HG02970 (cell line): ENCODE measurements at regions not wholly inside any gene's neighbourhood (a gene's known extent, or its start where the extent isn't known, plus 50 kb on each side); places are given as distances from the start of the nearest gene placed in this dataset.
"Not testable (repeated sequence)": the region's sequence is repeated elsewhere in the genome, so short reads cannot be mapped to it uniquely, and the experiment has no call there.

Experiments used
- ATAC-seq: cut with Tn5 transposase; IDR thresholded peaks from one replicate; pipeline ENCODE4 v1.9.1; 2021; ENCODE audit warnings: mild to moderate bottlenecking, moderate library complexity, moderate number of reproducible peaks; ENCODE audit not compliant: unreplicated experiment, low FRiP score

DNA sequence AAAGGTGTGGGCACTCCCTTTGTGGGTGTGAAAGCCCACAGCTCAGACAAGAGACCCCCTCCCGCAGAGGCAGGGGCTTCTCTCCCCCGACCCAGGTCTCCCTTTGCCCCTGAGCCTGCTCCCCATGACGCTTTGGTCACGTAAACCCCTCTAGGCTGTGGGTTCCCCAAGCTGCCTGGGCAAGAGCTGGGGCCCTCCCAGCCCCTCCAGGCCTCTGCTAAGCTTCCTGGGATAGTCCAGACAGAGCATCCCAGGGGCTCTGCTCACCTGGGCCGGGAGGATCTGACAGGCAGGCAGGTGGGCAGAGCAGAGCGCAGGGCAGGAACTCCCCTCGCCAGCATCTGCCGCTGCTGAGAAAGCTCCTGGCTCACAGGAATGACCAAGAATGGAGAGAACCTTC is 177.3 kb downstream of the BANP start:
- ATAC-seq: no peak

DNA sequence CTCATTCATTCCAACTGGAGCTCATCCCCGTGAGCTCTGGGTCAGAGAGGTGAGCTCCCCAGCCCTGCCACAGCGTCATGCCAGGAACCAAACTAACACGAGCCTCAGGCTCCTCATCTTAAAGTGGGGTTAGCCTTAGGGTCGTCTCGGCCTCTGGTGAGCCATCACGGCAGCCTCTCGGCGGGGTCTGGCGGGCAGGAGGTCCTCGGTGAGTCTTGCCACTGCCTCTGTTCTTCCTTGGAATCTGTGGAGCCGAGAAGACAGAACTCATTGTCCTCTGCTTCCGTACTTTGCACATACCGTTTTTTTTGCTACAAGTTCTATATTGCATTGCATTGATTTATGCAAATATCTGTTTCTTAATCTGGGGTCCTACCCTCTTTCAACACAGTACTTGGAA is 177.9 kb downstream of the BANP start:
- ATAC-seq: not testable (repeated sequence)

DNA sequence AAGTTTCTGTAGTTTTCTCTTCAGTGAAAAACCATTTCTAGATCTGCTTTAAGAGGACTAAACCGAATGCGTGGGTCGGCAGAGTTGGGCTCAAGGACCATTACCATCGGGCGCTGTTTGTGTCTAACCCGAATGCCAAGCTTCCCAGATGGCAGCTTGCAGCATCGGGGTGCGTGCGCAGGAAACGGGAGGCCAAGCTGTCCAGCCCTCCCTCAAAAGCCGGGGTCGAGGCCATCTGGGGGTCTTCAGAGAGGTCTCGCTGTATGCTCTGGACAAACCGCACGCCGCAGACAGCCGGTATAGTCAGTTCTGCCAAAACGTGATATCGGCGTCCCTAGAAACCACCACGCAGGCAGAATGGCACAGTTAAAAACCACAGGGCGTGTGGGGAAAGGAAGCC is 178.8 kb downstream of the BANP start:
- no peak for ATAC-seq

DNA sequence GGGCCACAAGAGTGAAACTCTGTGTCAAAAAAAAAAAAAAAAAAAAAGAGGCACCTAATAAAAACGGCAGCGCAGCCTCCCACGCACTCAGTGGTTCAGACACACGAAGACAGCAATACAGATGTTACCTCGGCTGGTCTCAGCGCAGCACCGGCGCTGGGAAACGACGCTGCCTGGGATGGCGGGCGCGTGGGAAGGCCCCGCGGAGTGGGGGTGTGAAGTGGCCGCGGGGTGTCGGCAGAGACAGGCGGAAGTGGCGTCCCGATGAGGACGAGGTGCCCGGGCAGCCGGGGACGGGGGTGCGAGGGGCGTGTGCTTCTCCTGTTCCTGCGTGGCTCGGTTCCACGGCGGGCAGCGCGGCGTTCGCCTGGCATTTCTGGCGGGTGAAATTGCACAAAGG is 179.4 kb downstream of the BANP start:
- no peak for ATAC-seq

DNA sequence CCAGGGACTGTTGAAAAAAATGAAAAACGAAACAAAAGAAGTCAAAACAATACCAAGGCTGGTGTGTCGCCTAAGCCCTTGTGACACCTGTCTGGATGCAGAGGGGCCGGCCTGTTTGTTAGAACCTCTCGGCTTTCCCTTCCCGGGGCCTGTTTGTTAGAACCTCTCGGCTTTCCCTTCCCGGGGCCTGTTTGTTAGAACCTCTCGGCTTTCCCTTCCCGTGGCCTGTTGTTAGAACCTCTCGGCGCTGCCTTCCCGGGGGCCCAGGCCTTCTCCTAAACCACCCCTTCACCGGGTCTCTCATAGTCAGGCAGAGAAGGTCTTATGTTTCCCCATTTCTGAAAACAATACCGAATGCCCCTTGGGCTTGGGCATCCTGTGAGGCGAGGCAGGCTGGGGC is 180.0 kb downstream of the BANP start:
- ATAC-seq: no peak

DNA sequence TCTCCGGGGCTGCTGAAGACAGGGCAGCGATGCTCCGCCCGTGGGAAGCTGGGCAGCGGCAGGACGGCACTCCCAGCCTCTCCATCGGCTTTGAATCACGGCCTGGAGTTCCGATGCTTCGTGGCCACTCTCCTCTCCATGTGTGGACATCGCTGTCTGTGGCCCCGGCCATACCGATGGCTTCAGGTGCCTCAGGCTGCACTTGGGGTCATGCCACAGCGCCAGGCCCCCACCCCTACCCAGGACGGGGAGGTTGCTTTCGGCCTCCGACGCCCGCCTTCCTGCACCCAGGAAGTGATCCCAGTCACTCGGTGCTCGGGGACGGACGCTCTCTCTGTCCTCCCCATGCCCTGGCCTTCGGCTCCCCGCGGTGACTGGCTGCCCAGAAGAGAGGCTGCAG is 180.7 kb downstream of the BANP start:
- no peak for ATAC-seq

DNA sequence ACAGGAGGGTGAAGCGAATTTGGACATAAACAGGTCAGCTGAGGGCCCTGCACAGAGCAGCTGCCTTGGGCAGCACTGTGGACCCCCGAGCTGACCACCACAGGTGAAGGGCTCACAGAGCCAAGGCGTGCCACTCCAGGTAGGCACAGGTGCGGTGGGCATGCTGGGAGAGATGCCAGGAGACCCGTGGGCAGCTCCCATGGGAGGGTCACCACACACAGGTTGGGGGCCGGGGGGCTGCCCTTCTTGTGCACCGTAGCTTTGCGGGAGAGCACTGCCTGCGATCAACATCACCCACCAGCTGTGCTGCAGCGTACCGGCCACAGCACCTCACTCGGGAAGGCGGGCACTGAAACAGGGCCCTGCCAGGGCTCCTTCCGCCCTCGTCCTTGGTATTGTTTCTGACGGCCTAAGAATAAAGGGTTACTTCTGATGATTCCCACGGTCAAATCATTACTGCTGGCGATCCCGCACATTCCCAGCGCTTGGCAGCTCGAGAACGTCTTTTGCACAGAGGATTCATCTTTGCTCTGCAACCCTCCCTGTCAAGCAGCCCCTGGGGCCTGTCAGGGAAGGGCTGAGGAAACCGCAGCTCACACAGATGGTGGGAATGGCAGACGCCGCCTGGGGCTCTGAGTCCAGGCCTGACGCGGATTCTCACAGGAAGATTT is 181.7 kb downstream of the BANP start:
- no peak for ATAC-seq

DNA sequence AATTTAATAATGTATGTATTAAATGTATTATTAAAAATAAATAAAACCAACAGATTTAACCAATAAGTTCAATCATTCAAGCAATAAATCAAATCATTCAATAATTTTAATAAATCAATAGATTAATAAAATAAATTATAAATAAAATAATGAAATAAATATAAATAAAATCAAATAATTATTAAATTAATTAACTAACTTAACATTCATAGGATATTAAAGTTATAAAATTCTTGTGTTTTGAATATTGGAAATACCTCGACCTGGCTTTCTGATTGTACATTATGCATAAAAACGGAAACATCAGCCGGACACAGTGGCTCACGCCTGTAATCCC is 182.2 kb downstream of the BANP start:
- no peak for ATAC-seq

DNA sequence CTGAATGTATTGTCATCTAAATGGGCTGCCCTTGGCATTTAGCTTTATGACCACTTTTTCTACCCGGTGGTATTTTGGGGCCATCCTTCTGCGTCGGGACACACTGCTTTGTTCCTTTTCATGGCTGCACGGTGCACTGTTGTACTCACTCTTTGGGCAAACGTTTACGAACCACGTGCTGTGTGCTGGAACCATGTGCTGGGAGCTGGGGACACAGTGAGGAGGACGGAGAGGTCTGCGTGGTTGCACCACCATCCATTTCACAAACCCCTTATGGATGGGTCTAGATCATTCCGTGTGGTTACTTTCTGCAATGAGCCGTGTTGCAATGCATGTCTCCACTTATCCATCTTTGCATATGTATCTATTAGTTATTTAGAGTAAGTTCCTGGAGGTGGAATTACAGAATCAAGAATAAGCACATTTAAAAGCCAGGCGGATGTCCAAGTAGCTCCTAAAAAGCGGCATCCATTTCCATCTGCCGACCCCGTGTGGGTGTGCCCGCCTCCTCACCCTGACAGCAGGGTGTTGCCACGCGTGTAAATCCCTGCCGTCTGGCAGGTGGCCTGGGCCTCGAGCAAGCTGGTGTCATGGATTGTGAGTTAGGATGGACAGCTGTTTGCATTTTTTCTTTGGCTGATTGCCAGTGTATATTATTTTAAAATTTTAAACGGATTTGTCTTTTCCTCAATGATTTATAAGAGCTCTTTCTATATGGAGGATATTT is 183.1 kb downstream of the BANP start:
- not testable (repeated sequence) for ATAC-seq

DNA sequence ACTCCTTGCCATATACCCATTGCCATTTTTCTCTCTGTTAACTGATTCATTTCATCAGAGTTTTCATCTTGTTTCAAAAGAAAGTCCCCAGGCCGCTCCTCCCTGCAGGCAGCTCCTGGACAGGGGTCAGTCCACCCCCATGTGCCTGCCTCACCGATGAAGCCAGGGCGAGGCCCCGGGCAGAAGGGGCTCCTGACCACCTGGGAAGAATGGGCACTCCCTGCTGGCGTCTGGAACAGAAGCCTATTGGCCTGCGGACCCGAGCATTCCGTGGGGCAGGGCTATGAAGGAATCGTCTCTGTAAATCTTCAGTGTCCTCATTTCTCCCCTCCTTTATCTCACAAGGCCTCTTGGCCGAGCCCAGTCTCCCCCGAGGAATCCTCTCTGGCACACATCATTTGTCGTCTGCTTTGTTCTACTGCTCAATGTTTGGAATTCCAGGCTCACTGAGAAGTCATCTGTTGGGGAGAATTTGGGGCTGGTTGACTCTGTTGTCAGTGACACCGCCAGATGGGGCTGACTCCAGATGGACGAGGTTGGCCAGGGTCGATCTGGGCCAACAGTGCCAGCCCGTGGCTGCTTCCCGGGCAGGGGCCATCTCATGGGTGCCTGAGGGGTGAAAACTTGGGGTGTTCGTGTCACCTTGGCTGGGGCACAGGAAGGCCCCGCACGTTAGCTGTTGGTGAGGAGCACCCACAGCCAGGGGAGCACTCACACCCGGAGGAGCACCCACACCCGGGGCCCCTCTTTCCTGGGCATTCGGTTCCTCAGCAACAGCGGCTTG is 183.9 kb downstream of the BANP start:
- not testable (repeated sequence) for ATAC-seq

DNA sequence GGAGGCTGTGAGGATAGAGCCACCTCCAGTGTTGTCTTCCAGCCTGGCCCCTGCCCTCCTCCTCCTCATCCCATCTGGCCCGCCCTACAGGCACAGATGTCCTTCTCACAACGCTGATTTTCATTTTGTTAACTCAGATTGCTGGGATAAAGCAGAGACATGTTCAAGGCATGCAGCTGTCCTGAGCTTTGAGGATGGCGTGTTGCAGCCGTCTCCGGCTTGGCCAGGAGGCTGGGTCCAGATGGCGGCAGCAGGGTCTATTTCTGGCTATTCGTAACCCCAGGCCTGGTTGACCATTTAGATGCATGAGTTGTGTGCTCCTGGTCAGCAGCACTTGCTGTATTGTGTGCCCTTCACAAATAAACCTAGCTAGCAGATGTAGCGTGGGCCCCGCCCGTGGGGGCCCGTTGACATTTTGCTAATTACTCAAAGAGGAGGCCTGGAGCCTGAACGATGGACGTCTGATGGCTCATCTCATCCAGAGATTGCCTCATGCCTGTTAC is 185.0 kb downstream of the BANP start:
- not testable (repeated sequence) for ATAC-seq

DNA sequence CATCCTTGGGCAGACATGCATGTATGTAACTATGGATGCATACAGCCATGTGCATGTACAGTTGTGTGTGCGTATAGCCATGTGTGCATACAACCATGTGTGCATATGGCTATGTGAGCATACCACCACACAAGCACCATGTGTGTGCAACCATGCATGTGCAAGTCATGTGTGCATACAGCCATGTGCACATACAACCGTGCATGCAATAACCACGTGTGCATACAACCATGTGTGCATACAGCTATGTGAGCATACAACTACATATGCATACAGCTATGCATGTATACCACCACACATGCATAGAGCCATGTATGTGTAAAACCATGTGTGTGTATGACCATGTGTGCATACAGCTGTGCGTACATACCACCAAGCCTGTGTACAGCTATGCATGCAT is 185.7 kb downstream of the BANP start:
- not testable (repeated sequence) for ATAC-seq

DNA sequence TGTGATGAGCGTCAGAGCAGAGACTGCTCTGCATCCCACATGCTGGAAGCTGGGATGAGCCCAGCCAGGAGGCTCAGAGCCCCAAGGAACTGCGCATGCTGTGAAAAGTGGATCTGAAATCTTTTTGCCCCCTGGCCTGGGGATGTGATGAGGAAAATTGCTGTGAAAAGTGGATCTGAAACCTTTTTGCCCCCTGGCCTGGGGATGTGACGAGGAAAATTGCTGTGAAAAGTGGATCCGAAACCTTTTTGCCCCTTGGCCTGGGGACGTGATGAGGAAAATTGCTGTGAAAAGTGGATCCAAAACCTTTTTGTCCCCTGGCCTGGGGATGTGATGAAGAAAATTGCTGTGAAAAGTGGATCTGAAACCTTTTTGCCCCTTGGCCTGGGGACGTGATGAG is 187.9 kb downstream of the BANP start:
- ATAC-seq: not testable (repeated sequence)

DNA sequence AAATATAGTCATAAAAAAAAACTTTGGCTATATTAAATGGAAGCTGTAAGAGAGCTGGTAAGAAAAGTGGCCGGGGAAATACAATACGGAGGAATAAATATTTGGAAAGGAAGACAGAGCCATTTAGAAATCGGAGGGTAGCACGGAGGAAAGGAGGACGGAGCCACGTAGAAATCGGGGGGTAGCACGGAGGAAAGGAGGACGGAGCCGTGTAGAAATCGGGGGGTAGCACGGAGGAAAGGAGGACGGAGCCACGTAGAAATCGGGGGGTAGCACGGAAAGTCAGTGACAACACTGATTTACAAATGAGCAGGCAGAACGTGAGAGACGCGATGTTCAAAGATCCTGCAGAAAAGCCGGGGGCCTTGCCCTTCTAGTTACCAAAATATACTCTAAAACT is 189.0 kb downstream of the BANP start:
- not testable (repeated sequence) for ATAC-seq

DNA sequence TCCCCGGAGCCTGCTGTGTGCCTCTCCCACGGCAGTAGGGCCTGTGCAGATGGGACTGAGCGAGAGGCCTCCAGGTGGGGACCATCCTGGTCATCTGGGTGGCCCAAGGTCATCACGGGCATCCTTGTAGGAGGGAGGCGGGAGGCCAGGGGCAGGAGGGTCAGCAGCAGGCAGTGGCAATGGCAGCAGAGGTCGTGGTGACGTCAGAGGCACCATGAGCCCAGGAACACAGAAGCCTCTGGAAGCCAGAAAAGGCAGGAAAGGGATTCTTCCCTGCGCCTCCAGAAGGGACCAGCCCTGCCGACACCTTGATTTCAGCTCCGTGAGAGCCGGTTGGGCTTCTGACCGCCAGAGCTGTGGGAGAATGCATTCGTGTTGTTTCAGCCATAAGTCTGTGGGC is 190.3 kb downstream of the BANP start:
- no peak for ATAC-seq

DNA sequence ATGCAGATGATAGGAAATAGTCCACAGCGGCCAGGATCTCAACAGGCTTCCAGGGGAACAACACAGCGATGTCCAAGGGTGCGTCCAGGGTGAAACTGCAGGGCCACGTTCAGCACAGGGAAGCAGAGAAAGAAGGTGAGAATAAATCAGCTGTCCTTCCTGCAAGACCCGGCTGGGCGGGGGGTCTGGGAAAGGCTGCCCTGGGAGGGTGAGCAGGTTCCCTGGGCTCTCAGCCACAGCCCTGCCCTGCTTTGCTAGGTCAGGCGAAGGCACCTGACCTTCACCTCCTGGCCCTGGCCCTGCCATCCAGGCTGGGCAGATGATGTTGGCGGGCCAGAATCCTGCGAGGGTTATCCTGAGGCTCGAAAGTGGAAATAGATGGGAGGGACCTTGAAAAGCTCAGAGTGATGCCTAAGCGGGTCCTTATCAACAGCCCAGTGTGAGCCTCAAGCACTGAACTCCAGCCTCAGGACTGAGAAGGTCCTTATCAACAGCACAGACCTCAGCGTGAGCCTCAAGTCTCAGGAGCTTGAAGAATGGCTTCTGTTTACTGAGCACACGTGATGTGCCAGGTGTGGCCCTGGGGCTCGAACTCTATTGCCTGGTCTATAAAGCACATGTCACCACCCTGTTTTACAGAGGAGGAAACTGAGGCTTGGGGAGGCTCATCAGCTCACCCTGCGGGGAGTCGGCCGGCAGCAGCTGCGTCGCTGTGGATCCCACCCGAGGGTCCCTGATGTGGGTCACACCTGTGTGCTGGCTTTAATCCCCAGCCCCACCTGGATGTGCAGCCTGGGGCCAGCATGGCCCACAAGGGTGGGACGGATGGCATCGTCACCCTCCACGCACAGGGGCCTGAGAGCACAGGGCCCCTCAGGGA is 191.1 kb downstream of the BANP start:
- ATAC-seq: not testable (repeated sequence)

DNA sequence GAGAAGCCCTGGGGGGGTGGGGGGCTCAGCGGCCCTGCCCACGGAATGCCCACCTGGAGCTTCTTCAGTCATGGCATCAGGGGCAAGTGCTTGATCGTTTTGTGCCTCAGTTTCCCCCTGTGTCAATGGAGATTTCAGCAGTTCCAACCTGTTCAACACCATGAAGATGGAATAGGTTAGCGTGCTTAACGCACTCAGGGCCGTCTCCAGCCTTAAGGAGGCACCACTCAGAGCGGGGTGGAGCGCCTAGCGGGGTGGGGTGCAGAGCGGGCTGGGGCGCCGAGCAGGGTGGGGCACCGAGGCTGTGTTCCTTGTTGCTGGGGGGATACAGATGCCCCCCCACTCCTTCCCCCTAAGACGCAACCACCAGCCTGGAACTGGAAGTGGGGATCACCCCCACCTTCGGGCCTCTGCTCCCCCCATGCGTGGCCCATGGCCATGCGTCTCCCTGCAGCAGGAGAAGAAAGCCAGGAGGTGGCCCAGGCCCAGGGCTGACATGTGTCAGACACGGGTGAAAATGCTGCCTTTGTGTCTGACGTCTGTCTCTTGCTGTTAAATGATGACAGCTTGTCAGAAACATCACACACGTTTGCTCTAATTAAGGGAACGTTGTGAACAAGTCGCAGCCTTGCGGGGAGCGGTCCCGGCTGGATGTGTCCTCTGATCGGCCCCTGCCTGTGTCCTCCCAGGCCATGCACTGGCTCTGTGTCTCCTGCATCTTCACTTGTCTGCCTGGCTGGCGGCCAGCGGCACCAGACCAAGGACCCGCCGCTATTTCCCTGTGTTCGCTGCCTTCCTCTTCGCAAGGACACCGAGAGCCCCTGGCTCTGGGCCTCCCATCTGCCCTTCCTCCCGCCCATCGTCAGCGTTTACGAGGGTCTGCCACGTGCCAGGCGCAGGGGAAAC is 192.1 kb downstream of the BANP start:
- not testable (repeated sequence) for ATAC-seq

DNA sequence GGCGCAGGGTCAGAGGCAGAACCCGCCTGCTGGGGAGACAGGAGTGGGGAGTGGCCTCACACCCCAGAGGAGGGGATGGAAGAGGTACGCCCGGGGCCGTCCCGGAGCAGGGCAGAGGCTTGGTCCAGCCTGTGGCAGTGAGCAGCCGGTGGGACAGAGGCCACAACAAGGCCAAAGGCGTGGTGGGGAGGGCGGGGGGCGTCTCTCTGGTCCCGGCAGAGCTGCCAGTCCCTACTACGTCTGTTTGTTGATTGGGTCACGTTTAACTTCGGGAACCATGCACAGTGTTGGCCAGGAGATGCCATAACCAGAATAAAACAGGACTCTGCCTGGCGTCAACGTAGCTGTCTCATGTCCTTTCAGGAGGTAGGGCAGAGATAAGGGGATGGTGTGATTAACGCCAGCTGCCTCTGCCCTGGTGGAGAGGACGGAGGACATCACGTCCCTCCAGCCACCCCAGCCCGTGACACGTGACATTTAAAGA is 192.8 kb downstream of the BANP start:
- no peak for ATAC-seq

DNA sequence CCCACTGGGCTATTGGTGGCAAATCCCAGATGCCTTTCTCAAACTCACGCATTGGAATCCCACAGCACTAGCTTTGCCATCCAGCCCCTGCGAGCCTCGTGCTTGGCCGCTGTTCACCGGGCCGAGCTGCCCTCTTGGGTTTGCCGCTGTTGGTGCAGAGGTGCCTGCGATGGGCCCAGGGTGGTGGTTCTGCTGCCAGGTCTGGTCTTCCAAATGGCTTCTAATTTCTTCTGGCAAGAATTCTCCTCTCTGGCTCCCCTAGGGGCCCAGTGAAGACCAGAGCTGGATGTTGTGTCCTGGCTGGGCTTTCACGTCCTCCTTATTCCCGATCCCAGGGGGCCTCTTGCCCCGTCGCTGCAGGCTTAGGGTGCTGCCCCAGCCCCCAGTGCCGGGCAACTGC is 194.1 kb downstream of the BANP start:
- not testable (repeated sequence) for ATAC-seq
